Erythroblast (primary cell): ENCODE measurements at regions not wholly inside any gene's neighbourhood (a gene's known extent, or its start where the extent isn't known, plus 50 kb on each side); places are given as distances from the start of the nearest gene placed in this dataset.

Experiments
- GATA1 ChIP-seq: IDR thresholded peaks from 2 replicates; pipeline ENCODE4 v1.6.1; 2011; ENCODE audit warnings: low read depth, mild to moderate bottlenecking, control low read depth, low read length, moderate library complexity
- POLR2A ChIP-seq: IDR thresholded peaks from 2 replicates; pipeline ENCODE4 v1.6.1; 2011; ENCODE audit warnings: mild to moderate bottlenecking, low read length

DNA sequence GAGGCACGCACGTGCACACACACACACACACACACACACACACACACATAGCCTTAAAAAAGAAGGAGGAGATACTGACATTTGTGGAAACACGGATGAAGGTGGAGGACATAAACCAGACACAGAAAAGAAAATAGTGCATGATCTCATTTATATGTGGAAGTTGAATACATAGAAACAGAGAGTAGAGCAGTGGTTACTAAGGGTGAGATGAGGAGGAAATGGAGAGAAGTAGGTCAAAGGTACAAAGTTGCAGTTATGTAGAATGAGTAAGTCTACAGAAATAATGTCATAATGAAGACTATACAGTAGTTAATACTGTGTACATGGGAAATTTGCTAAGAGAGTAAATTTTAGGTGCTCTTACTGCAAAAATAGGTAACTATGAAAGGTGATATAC, 412.2 kb upstream of the CDH9 start:
- TF ChIP-seq POLR2A (no peak), GATA1 (no peak)
